Stomach (tissue), 4 donors: ENCODE measurements at regions not wholly inside any gene's neighbourhood (a gene's known extent, or its start where the extent isn't known, plus 50 kb on each side); places are given as distances from the start of the nearest gene placed in this dataset.

Experiments used
- POLR2A ChIP-seq, 4 donors: fragments of 450-650 bp; IDR thresholded peaks; one replicate each; pipeline ENCODE4 v1.6.1; 2016; ENCODE audit warnings: antibody characterized with exemption in 4 of 4, control low read depth in 2 of 4, mild to moderate bottlenecking in 1 of 4, moderate library complexity in 1 of 4
- POLR2AphosphoS5 ChIP-seq, 3 donors: sonication (generic); formaldehyde crosslinking; IDR thresholded peaks; one replicate each; pipeline ENCODE4 v1.6.1; 2016; ENCODE audit warnings: antibody characterized with exemption in 3 of 3
- TF ChIP-seq, protein P1 (sequence below), 7 experiments: fragments of 450-650 bp in 4 of 7; fragments of 200-600 bp in 3 of 7; sonication (generic) in 3 of 7; IDR thresholded peaks; one replicate each; pipeline ENCODE4 v1.5.1; 2016 to 2019; ENCODE audit warnings: antibody characterized with exemption in 7 of 7, control low read depth in 2 of 7, mild to moderate bottlenecking in 1 of 7

DNA sequence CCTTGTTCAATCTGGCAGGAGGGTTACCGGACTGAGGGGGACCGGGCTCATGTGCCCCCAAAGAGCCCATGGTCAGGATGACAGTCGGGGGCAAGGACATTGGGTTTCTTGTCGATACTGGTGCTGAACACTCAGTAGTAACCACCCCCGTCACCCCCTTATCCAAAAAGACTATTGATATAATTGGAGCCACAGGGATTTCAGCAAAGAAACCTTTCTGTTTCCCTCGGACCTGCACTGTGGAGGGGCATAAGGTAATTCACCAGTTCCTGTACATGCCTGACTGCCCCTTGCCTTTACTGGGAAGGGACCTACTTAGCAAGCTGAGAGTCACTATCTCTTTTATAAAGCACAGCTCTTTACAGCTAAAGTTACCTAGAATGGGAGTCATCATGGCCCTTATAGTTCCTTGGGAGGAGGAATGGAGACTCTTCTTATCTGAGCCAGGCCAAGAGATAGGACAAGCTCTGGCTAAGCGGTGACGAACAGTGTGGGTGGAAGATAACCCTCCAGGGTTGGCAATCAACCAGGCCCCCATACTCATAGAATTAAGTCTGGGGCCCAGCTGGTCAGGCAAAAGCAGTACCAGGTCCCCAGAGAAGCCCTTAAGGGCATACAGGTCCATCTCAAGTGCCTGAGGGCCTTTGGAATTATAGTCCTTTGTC is 603.7 kb downstream of the UQCRFS1 start:
- TF ChIP-seq, protein P1, sequence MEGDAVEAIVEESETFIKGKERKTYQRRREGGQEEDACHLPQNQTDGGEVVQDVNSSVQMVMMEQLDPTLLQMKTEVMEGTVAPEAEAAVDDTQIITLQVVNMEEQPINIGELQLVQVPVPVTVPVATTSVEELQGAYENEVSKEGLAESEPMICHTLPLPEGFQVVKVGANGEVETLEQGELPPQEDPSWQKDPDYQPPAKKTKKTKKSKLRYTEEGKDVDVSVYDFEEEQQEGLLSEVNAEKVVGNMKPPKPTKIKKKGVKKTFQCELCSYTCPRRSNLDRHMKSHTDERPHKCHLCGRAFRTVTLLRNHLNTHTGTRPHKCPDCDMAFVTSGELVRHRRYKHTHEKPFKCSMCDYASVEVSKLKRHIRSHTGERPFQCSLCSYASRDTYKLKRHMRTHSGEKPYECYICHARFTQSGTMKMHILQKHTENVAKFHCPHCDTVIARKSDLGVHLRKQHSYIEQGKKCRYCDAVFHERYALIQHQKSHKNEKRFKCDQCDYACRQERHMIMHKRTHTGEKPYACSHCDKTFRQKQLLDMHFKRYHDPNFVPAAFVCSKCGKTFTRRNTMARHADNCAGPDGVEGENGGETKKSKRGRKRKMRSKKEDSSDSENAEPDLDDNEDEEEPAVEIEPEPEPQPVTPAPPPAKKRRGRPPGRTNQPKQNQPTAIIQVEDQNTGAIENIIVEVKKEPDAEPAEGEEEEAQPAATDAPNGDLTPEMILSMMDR (IDR thresholded peaks at IDR 0.05): no peak
- TF ChIP-seq POLR2AphosphoS5 (IDR thresholded peaks at IDR 0.05) (no peak), POLR2A (IDR thresholded peaks at IDR 0.05) (no peak)
